ENCODE measurements at regions not wholly inside any gene's neighbourhood (a gene's known extent, or its start where the extent isn't known, plus 50 kb on each side); places are given as distances from the start of the nearest gene placed in this dataset.
"Not testable (repeated sequence)": the region's sequence is repeated elsewhere in the genome, so short reads cannot be mapped to it uniquely, and the experiment has no call there.

- no peak for DNase-seq (ENCODE audit: insufficient read length, low spot score)
- no peak for FAIRE-seq
- no peak for TF ChIP-seq POLR2A (IDR thresholded peaks at IDR 0.05; ENCODE audit: low read depth, low read length)
Observed at GRCh38 chr16:85222155-85222863, 110.0 kb upstream of the CIBAR2 start.

- no peak for TF ChIP-seq POLR2A (IDR thresholded peaks at IDR 0.05; ENCODE audit: low read depth, low read length)
- DNase-seq (ENCODE audit: insufficient read length, low spot score), result no peak
- FAIRE-seq, result no peak
Observed at GRCh38 chr16:85225257-85225656, 113.0 kb upstream of the CIBAR2 start.

- no peak for TF ChIP-seq POLR2A (IDR thresholded peaks at IDR 0.05; ENCODE audit: low read depth, low read length)
- DNase-seq (ENCODE audit: insufficient read length, low spot score) (no peak), FAIRE-seq (no peak)
Observed at GRCh38 chr16:85225721-85226120, 113.4 kb upstream of the CIBAR2 start.

GRCh38 chr16:85227084-85227945, 115.0 kb upstream of the CIBAR2 start:
- FAIRE-seq (no peak), DNase-seq (ENCODE audit: insufficient read length, low spot score) (no peak)
- TF ChIP-seq POLR2A (IDR thresholded peaks at IDR 0.05; ENCODE audit: low read depth, low read length), result no peak

DNA sequence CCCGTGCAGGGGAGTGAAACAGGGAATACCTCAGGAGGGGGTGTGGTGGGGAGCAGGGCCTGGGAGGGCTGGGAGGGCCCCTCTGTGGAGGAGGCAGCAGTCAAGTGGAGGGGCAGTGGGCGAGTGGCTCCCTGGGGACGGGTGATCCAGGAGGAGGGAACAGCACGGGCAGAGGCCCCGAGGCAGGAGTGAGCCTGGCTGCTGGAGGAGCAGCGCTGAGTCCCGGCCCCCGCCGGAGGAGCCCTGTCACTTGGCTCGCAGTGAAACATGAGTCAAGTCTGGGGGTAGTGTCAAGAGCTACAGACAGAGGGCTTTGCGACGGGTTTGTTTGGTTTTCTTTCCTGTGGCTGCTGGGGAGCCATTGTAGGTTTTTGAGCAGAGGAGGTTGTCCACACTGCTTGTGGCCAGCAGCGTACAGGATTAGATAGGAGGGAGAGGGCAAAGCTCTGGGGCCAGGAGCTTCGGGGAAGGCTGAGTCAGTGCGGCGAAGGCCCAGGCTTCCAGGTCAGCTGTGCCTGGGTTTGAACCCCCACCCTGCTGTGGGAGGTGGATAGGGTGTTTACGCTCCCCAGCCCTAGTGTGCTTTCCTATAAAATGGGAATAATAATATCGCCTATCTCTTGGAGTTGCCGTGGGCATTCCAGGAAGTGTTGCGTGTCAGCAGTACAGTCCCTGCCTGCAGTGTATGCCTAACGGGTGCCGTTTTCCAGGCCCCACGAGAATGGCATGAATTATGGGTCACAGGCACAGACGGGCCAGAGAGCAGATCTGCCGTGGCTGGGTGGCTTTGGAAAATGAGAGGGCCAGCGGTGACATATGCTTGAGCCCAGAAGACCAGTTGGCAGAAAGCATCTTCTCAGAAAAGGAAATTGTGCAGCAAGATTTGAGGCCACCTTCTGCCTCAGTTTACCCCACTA, 115.9 kb upstream of the CIBAR2 start:
- no peak for DNase-seq (ENCODE audit: insufficient read length, low spot score)
- no peak for FAIRE-seq
- no peak for TF ChIP-seq POLR2A (IDR thresholded peaks at IDR 0.05; ENCODE audit: low read depth, low read length)

- FAIRE-seq (no peak), DNase-seq (ENCODE audit: insufficient read length, low spot score) (no peak)
- no peak for TF ChIP-seq POLR2A (IDR thresholded peaks at IDR 0.05; ENCODE audit: low read depth, low read length)
Observed at GRCh38 chr16:85228970-85229430, 116.7 kb upstream of the CIBAR2 start.

DNA sequence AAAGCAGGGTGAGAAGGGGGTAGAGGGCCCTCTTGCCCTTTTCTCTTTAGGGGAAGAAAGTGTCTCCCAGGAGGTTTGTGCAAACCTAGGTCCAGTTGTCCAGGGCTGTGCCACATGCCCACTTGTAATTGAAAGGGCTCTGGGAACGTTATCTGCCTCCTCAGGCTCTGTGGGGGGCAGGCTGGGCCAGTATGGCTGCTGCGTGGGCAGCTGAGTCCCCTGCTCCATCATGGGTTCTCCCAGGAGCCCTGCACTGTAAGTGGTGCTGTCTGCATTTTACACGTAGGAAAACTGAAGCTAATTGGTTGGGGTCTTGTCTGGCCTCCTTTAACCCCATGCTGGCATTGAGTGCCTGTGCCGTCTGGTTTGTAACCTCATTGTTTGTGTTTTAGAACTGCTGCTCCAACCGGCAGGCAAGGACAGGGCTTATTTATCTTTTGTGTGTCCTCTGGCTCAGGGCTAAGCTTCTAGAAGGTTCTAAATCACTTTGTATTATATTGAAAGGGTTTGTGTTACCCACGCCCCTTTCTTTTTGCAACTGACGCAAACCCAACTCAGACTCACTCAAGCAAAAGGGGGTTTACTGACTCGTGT, 117.7 kb upstream of the CIBAR2 start:
- DNase-seq (ENCODE audit: insufficient read length, low spot score) (no peak), FAIRE-seq (no peak)
- TF ChIP-seq POLR2A (IDR thresholded peaks at IDR 0.05; ENCODE audit: low read depth, low read length), result no peak

- not testable (repeated sequence) for FAIRE-seq; DNase-seq (ENCODE audit: insufficient read length, low spot score)
Observed at GRCh38 chr16:85230764-85231383, 118.6 kb upstream of the CIBAR2 start.

DNA sequence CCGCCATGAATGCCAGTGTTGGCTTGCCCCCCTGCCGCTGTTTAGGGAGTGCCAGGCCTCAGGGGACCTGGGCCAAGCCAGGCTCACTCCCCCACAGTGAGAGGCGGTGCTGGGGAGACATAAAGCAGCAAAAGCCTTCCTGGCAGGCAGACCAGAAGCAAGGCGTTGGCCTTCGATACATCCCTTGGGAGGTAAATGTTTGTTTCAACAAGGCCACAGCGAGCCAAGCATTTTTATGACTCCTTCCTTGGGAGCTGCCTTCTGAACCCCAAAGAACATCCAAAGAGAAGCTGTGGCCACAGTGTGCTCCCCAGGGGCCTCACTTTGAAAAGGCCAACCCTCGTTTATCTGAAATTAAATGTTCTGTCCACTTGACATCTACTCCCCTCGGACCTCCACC, 119.7 kb upstream of the CIBAR2 start:
- DNase-seq (ENCODE audit: insufficient read length, low spot score) (no peak), FAIRE-seq (no peak)

GRCh38 chr16:85232369-85233142, 120.3 kb upstream of the CIBAR2 start:
- DNase-seq (ENCODE audit: insufficient read length, low spot score), result no peak
- no peak for FAIRE-seq
- TF ChIP-seq POLR2A (IDR thresholded peaks at IDR 0.05; ENCODE audit: low read depth, low read length), result no peak

More for the DNA sequence above, 119.7 kb upstream of the CIBAR2 start:
- TF ChIP-seq POLR2A (IDR thresholded peaks at IDR 0.05; ENCODE audit: low read depth, low read length), result no peak

GRCh38 chr16:85233516-85233915, 121.2 kb upstream of the CIBAR2 start:
- no peak for TF ChIP-seq POLR2A (IDR thresholded peaks at IDR 0.05; ENCODE audit: low read depth, low read length)
- no peak for DNase-seq (ENCODE audit: insufficient read length, low spot score)
- FAIRE-seq, result no peak
